ENCODE measurements at regions not wholly inside any gene's neighbourhood (a gene's known extent, or its start where the extent isn't known, plus 50 kb on each side); places are given as distances from the start of the nearest gene placed in this dataset.

DNA sequence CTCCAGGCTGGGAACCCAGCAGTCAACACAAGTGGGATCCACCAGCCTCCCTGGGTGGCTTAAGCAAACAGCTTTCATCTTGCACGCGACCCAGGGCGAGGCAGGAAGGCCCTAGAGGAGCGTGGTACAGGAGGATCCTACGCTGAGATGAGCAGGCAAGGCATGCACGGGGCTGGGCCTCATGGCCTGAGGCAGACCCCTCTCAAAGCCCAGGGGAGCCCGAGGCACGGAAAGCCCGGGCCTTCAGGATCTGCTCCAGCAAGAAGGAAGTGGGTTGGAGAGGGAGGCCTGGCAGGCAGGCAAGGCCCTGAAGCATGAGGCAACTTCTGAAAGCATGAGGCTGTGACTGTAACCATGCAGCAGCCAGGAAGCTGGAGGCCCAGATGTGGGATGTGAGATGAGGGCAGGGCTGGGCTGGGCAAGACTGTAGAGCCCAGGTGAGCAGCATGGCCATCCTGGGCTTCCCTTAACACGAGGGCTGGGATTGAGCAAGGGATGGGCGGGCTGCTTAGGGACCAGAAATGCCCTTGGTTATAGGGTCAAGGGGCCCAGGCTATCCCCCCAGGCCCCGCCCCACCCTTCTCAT, 338.7 kb downstream of the C16orf95 start:
- H3K27ac ChIP-seq (ENCODE audit: low read depth, low read length, poor library complexity, severe bottlenecking), result no peak overlapping the region
- H3K4me1 ChIP-seq (ENCODE audit: insufficient read depth, low read length, poor library complexity, severe bottlenecking), result no peaks in the 10 kb centered on the region
- DNase-seq (ENCODE audit: low spot score), result no peak
- ChIA-PET CTCF (no interaction called here), POLR2A (ENCODE audit: low non-redundant PET) (no interaction called here)
- H3K27me3 ChIP-seq (replicated peaks; ENCODE audit: insufficient read depth, low read depth, low read length, poor library complexity), result no peaks in the 10 kb centered on the region
- H3K36me3 ChIP-seq (ENCODE audit: insufficient read depth, low read length, poor library complexity, severe bottlenecking), result no peaks in the 10 kb centered on the region
- no peaks in the 10 kb centered on the region for H3K9me3 ChIP-seq (ENCODE audit: low read depth, low read length, poor library complexity, severe bottlenecking)
- intact Hi-C loops (cut with micrococcal nuclease; ENCODE audit: unreplicated experiment), result no loop called here
- no peak overlapping the region for H3K4me3 ChIP-seq (ENCODE audit: low read depth, low read length, poor library complexity, severe bottlenecking)
- no TSS peak for BruUV-seq (replicated peaks)
- TF ChIP-seq, protein P1, sequence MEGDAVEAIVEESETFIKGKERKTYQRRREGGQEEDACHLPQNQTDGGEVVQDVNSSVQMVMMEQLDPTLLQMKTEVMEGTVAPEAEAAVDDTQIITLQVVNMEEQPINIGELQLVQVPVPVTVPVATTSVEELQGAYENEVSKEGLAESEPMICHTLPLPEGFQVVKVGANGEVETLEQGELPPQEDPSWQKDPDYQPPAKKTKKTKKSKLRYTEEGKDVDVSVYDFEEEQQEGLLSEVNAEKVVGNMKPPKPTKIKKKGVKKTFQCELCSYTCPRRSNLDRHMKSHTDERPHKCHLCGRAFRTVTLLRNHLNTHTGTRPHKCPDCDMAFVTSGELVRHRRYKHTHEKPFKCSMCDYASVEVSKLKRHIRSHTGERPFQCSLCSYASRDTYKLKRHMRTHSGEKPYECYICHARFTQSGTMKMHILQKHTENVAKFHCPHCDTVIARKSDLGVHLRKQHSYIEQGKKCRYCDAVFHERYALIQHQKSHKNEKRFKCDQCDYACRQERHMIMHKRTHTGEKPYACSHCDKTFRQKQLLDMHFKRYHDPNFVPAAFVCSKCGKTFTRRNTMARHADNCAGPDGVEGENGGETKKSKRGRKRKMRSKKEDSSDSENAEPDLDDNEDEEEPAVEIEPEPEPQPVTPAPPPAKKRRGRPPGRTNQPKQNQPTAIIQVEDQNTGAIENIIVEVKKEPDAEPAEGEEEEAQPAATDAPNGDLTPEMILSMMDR (conservative IDR thresholded peaks at IDR 0.05; ENCODE audit: low read depth, low read length), result no peak
- no peak for TF ChIP-seq EZH2 (IDR thresholded peaks at IDR 0.05; ENCODE audit: borderline replicate concordance, low read depth, low read length, poor library complexity, severe bottlenecking)

DNA sequence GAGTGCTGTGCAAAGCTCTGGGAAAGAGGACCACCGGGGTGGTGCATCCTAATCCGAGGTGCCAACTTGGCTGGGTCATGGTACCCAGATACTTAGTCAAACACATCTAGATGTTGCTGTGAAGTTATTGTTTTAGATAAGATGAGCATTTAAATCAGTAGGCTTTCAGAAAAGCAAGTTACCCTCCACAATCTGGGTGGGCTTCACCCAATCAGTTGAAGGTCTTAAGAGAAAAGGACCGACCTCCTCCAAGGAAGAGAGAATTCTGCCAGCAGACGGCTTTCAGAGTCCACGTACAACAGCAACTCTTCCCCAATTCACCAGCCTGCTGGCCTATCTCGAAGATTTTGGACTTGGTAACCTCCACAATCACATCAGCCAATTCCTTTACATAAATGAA, 338.1 kb downstream of the C16orf95 start:
- POLR2A ChIA-PET (ENCODE audit: low non-redundant PET), result no interaction called here
- BruUV-seq (replicated peaks), result no TSS peak
- no peaks in the 10 kb centered on the region for H3K4me1 ChIP-seq (ENCODE audit: insufficient read depth, low read length, poor library complexity, severe bottlenecking)
- DNase-seq (ENCODE audit: low spot score), result no peak
- no peaks in the 10 kb centered on the region for H3K27me3 ChIP-seq (replicated peaks; ENCODE audit: insufficient read depth, low read depth, low read length, poor library complexity)
- no peaks in the 10 kb centered on the region for H3K36me3 ChIP-seq (ENCODE audit: insufficient read depth, low read length, poor library complexity, severe bottlenecking)
- no peak overlapping the region for H3K27ac ChIP-seq (ENCODE audit: low read depth, low read length, poor library complexity, severe bottlenecking)
- TF ChIP-seq, protein P1 (conservative IDR thresholded peaks at IDR 0.05; ENCODE audit: low read depth, low read length), result no peak
- TF ChIP-seq EZH2 (IDR thresholded peaks at IDR 0.05; ENCODE audit: borderline replicate concordance, low read depth, low read length, poor library complexity, severe bottlenecking), result no peak
- intact Hi-C loops (cut with micrococcal nuclease; ENCODE audit: unreplicated experiment), result no loop called here
- H3K4me3 ChIP-seq (ENCODE audit: low read depth, low read length, poor library complexity, severe bottlenecking), result no peak overlapping the region
- no peaks in the 10 kb centered on the region for H3K9me3 ChIP-seq (ENCODE audit: low read depth, low read length, poor library complexity, severe bottlenecking)
- CTCF ChIA-PET, result no interaction called here

DNA sequence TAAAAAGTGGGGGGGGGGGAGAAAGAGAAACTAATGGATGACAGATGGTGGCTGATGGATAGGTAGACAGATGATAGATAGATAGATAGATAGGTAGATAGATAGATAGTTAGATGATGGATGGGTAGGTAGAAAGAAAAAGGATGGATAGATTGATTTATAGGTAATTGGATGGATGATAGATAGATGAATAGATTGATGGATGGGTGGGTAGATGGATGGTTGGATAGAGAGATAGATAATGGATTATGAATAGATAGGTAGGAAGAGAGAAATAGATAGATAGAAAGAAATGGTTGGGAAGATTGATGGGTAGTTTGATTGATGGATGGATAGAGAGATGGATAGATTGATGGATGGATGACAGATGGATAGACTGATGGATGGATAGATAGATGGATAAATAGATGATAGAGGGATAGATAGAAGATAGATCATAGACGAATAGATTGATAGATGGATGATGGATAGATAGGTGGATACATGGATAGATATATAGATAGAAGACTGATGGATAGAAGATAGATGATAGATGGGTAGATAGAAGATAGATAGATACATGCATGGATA, 337.1 kb downstream of the C16orf95 start:
- CTCF ChIA-PET, result no interaction called here
- no peak for DNase-seq (ENCODE audit: low spot score)
- Histone ChIP-seq H3K9me3 (ENCODE audit: low read depth, low read length, poor library complexity, severe bottlenecking) (no peaks in the 10 kb centered on the region), H3K4me3 (ENCODE audit: low read depth, low read length, poor library complexity, severe bottlenecking) (no peak overlapping the region), H3K4me1 (ENCODE audit: insufficient read depth, low read length, poor library complexity, severe bottlenecking) (no peaks in the 10 kb centered on the region), H3K36me3 (ENCODE audit: insufficient read depth, low read length, poor library complexity, severe bottlenecking) (no peaks in the 10 kb centered on the region), H3K27ac (ENCODE audit: low read depth, low read length, poor library complexity, severe bottlenecking) (no peak overlapping the region), H3K27me3 (replicated peaks; ENCODE audit: insufficient read depth, low read depth, low read length, poor library complexity) (no peaks in the 10 kb centered on the region)
- BruUV-seq (replicated peaks), result no TSS peak
- POLR2A ChIA-PET (ENCODE audit: low non-redundant PET), result no interaction called here
- intact Hi-C loops (cut with micrococcal nuclease; ENCODE audit: unreplicated experiment), result no loop called here
- TF ChIP-seq, protein P1 (conservative IDR thresholded peaks at IDR 0.05; ENCODE audit: low read depth, low read length), result no peak
- no peak for TF ChIP-seq EZH2 (IDR thresholded peaks at IDR 0.05; ENCODE audit: borderline replicate concordance, low read depth, low read length, poor library complexity, severe bottlenecking)
